NOMO-1 treated with DMSO at 0.1 percent for 48 hours (cell line): ENCODE measurements at regions not wholly inside any gene's neighbourhood (a gene's known extent, or its start where the extent isn't known, plus 50 kb on each side); places are given as distances from the start of the nearest gene placed in this dataset.

ENCODE experiments used
- DNase-seq: peaks from one replicate; lab custom pipeline; 2025; ENCODE audit not compliant: unreplicated experiment; lab: John Stamatoyannopoulos, UW

GRCh38 chr7:156192921-156193320, 380.7 kb upstream of the SHH start:
- no peak for DNase-seq

- no peak for DNase-seq
These were observed 378.8 kb upstream of the SHH start for GRCh38 chr7:156191090-156191489.

GRCh38 chr7:156185076-156185475, 372.8 kb upstream of the SHH start:
- no peak for DNase-seq

GRCh38 chr7:156184164-156184563, 371.9 kb upstream of the SHH start:
- DNase-seq, result no peak

GRCh38 chr7:156180451-156181229, 368.4 kb upstream of the SHH start:
- no peak for DNase-seq

- no peak for DNase-seq
These were observed 367.7 kb upstream of the SHH start for GRCh38 chr7:156179872-156180390.

GRCh38 chr7:156178857-156179256, 366.6 kb upstream of the SHH start:
- DNase-seq, result no peak

- peak; percentile 22 for DNase-seq
These were observed 366.0 kb upstream of the SHH start for GRCh38 chr7:156178214-156178613.

- no peak for DNase-seq
These were observed 365.3 kb upstream of the SHH start for GRCh38 chr7:156177422-156178055.

GRCh38 chr7:156176039-156176438, 363.8 kb upstream of the SHH start:
- DNase-seq, result no peak

GRCh38 chr7:156175003-156175402, 362.7 kb upstream of the SHH start:
- no peak for DNase-seq

- DNase-seq, result no peak
These were observed 362.2 kb upstream of the SHH start for GRCh38 chr7:156174428-156174827.

- no peak for DNase-seq
These were observed 361.6 kb upstream of the SHH start for GRCh38 chr7:156173748-156174353.

- no peak for DNase-seq
These were observed 361.1 kb upstream of the SHH start for GRCh38 chr7:156173346-156173745.

GRCh38 chr7:156172638-156173037, 360.4 kb upstream of the SHH start:
- DNase-seq, result no peak

GRCh38 chr7:156169474-156170370, 357.5 kb upstream of the SHH start:
- no peak for DNase-seq

GRCh38 chr7:156168434-156168833, 356.2 kb upstream of the SHH start:
- DNase-seq, result no peak

- DNase-seq, result no peak
These were observed 355.7 kb upstream of the SHH start for GRCh38 chr7:156167987-156168386.

- DNase-seq, result no peak
These were observed 355.1 kb upstream of the SHH start for GRCh38 chr7:156167417-156167807.

- DNase-seq, result no peak
These were observed 354.6 kb upstream of the SHH start for GRCh38 chr7:156166692-156167416.
